ENCODE measurements at regions not wholly inside any gene's neighbourhood (a gene's known extent, or its start where the extent isn't known, plus 50 kb on each side); places are given as distances from the start of the nearest gene placed in this dataset.
"Not testable (repeated sequence)": the region's sequence is repeated elsewhere in the genome, so short reads cannot be mapped to it uniquely, and the experiment has no call there.

- no peak for DNase-seq (ENCODE audit: insufficient read length, low spot score)
- no peak for FAIRE-seq
- TF ChIP-seq POLR2A (IDR thresholded peaks at IDR 0.05; ENCODE audit: low read depth, low read length), result no peak
These were observed 108.8 kb downstream of the NXPE2 start for GRCh38 chr11:114787126-114787525.

- TF ChIP-seq POLR2A (IDR thresholded peaks at IDR 0.05; ENCODE audit: low read depth, low read length), result no peak
- FAIRE-seq (no peak), DNase-seq (ENCODE audit: insufficient read length, low spot score) (no peak)
These were observed 112.6 kb downstream of the NXPE2 start for GRCh38 chr11:114790910-114791309.

GRCh38 chr11:114794048-114794684, 115.8 kb downstream of the NXPE2 start:
- TF ChIP-seq POLR2A (IDR thresholded peaks at IDR 0.05; ENCODE audit: low read depth, low read length), result no peak
- FAIRE-seq, result no peak
- no peak for DNase-seq (ENCODE audit: insufficient read length, low spot score)

GRCh38 chr11:114796954-114797721, 118.8 kb downstream of the NXPE2 start:
- FAIRE-seq, result no peak
- TF ChIP-seq POLR2A (IDR thresholded peaks at IDR 0.05; ENCODE audit: low read depth, low read length), result no peak
- no peak for DNase-seq (ENCODE audit: insufficient read length, low spot score)

- FAIRE-seq (no peak), DNase-seq (ENCODE audit: insufficient read length, low spot score) (no peak)
- TF ChIP-seq POLR2A (IDR thresholded peaks at IDR 0.05; ENCODE audit: low read depth, low read length), result no peak
These were observed 121.1 kb downstream of the NXPE2 start for GRCh38 chr11:114799476-114799875.

GRCh38 chr11:114801773-114802172, 123.4 kb downstream of the NXPE2 start:
- DNase-seq (ENCODE audit: insufficient read length, low spot score) (no peak), FAIRE-seq (no peak)

GRCh38 chr11:114802878-114803277, 124.6 kb downstream of the NXPE2 start:
- TF ChIP-seq POLR2A (IDR thresholded peaks at IDR 0.05; ENCODE audit: low read depth, low read length), result no peak
- FAIRE-seq (no peak), DNase-seq (ENCODE audit: insufficient read length, low spot score) (no peak)

More at GRCh38 chr11:114801773-114802172, 123.4 kb downstream of the NXPE2 start:
- TF ChIP-seq POLR2A (IDR thresholded peaks at IDR 0.05; ENCODE audit: low read depth, low read length), result no peak

GRCh38 chr11:114805431-114805830, 127.1 kb downstream of the NXPE2 start:
- FAIRE-seq; DNase-seq (ENCODE audit: insufficient read length, low spot score): not testable (repeated sequence)

GRCh38 chr11:114811971-114812370, 133.6 kb downstream of the NXPE2 start:
- TF ChIP-seq POLR2A (IDR thresholded peaks at IDR 0.05; ENCODE audit: low read depth, low read length), result no peak
- no peak for FAIRE-seq
- DNase-seq (ENCODE audit: insufficient read length, low spot score), result no peak

- FAIRE-seq (no peak), DNase-seq (ENCODE audit: insufficient read length, low spot score) (no peak)
These were observed 134.4 kb downstream of the NXPE2 start for GRCh38 chr11:114812733-114813132.

GRCh38 chr11:114813189-114813718, 134.9 kb downstream of the NXPE2 start:
- TF ChIP-seq POLR2A (IDR thresholded peaks at IDR 0.05; ENCODE audit: low read depth, low read length), result no peak
- DNase-seq (ENCODE audit: insufficient read length, low spot score) (no peak), FAIRE-seq (no peak)

More at GRCh38 chr11:114812733-114813132, 134.4 kb downstream of the NXPE2 start:
- no peak for TF ChIP-seq POLR2A (IDR thresholded peaks at IDR 0.05; ENCODE audit: low read depth, low read length)

GRCh38 chr11:114815176-114815575, 136.8 kb downstream of the NXPE2 start:
- DNase-seq (ENCODE audit: insufficient read length, low spot score) (no peak), FAIRE-seq (no peak)
- TF ChIP-seq POLR2A (IDR thresholded peaks at IDR 0.05; ENCODE audit: low read depth, low read length), result no peak

- FAIRE-seq, result no peak
- no peak for TF ChIP-seq POLR2A (IDR thresholded peaks at IDR 0.05; ENCODE audit: low read depth, low read length)
These were observed 137.4 kb downstream of the NXPE2 start for GRCh38 chr11:114815761-114816160.

GRCh38 chr11:114816791-114817190, 138.5 kb downstream of the NXPE2 start:
- no peak for DNase-seq (ENCODE audit: insufficient read length, low spot score)
- TF ChIP-seq POLR2A (IDR thresholded peaks at IDR 0.05; ENCODE audit: low read depth, low read length), result no peak
- FAIRE-seq, result no peak

More at GRCh38 chr11:114815761-114816160, 137.4 kb downstream of the NXPE2 start:
- DNase-seq (ENCODE audit: insufficient read length, low spot score), result no peak

GRCh38 chr11:114818382-114818781, 140.1 kb downstream of the NXPE2 start:
- FAIRE-seq (no peak), DNase-seq (ENCODE audit: insufficient read length, low spot score) (no peak)
- no peak for TF ChIP-seq POLR2A (IDR thresholded peaks at IDR 0.05; ENCODE audit: low read depth, low read length)

Measured in H54 (cell line).